Keratinocyte (primary cell): ENCODE measurements at regions not wholly inside any gene's neighbourhood (a gene's known extent, or its start where the extent isn't known, plus 50 kb on each side); places are given as distances from the start of the nearest gene placed in this dataset.

Experiments
- DNase-seq: peaks from one replicate; pipeline ENCODE4 v3.0.0-alpha.2; 2011; ENCODE audit warnings: low read depth, missing footprints, low spot score
- FAIRE-seq: peaks from 2 replicates; lab custom pipeline; 2011; peaks lifted over from hg19 to GRCh38; lab: Jason Lieb, UNC
- H2AFZ ChIP-seq: 2 replicates; pipeline ENCODE4 v1.6.0; 2012; ENCODE audit warnings: low read length, control low read depth, inconsistent platforms; ENCODE audit not compliant: control insufficient read depth
- H3K27ac ChIP-seq: 2 replicates; pipeline ENCODE4 v1.5.1; 2011; ENCODE audit warnings: low read length; ENCODE audit not compliant: control insufficient read depth, insufficient read depth
- H3K27me3 ChIP-seq: 3 replicates; pipeline ENCODE4 v1.6.0; 2011; ENCODE audit warnings: low read length; ENCODE audit not compliant: control insufficient read depth, insufficient read depth; ENCODE audit errors: extremely low read depth
- H3K36me3 ChIP-seq, 2 experiments: 2 replicates in 1 of 2; 3 replicates in 1 of 2; pipeline ENCODE4 v1.5.1; 2011; ENCODE audit warnings: low read length in 2 of 2, mild to moderate bottlenecking in 1 of 2; ENCODE audit not compliant: control insufficient read depth in 2 of 2, insufficient read depth in 2 of 2; ENCODE audit errors: extremely low read depth in 1 of 2
- H3K4me1 ChIP-seq: 3 replicates; pipeline ENCODE4 v1.5.1; 2011; ENCODE audit warnings: low read length; ENCODE audit not compliant: control insufficient read depth, insufficient read depth; ENCODE audit errors: extremely low read depth
- H3K4me2 ChIP-seq: 3 replicates; pipeline ENCODE4 v1.6.0; 2011; ENCODE audit warnings: low read depth, low read length; ENCODE audit not compliant: control insufficient read depth, insufficient read depth; ENCODE audit errors: extremely low read depth
- H3K4me3 ChIP-seq, 3 experiments: fragments of 200-600 bp in 1 of 3; sonication (generic) in 1 of 3; 2 replicates in 2 of 3; 3 replicates in 1 of 3; pipeline ENCODE4 v1.5.1; 2011 to 2016; ENCODE audit warnings: low read length in 3 of 3, mild to moderate bottlenecking in 3 of 3, control low read depth in 2 of 3, inconsistent platforms in 1 of 3, low read depth in 1 of 3, mixed read lengths in 1 of 3, mixed run types in 1 of 3, moderate library complexity in 1 of 3; ENCODE audit not compliant: control insufficient read depth in 2 of 3, insufficient read depth in 2 of 3; ENCODE audit errors: extremely low read depth in 1 of 3
- H3K79me2 ChIP-seq: 2 replicates; pipeline ENCODE4 v1.6.0; 2012; ENCODE audit warnings: low read length; ENCODE audit not compliant: control insufficient read depth, insufficient read depth
- H3K9ac ChIP-seq: 3 replicates; pipeline ENCODE4 v1.6.0; 2011; ENCODE audit warnings: low read length; ENCODE audit not compliant: control insufficient read depth, insufficient read depth; ENCODE audit errors: extremely low read depth
- H3K9me1 ChIP-seq: 3 replicates; pipeline ENCODE4 v1.6.0; 2011; ENCODE audit warnings: low read length; ENCODE audit not compliant: control insufficient read depth, insufficient read depth; ENCODE audit errors: extremely low read depth
- H3K9me3 ChIP-seq: 2 replicates; pipeline ENCODE4 v1.5.1; 2012; ENCODE audit warnings: low read depth, low read length; ENCODE audit not compliant: control insufficient read depth
- H4K20me1 ChIP-seq: 3 replicates; pipeline ENCODE4 v1.6.0; 2011; ENCODE audit warnings: low read length; ENCODE audit not compliant: control insufficient read depth, insufficient read depth; ENCODE audit errors: extremely low read depth
- CTCF ChIP-seq, 3 experiments: IDR thresholded peaks in 1 of 3; conservative IDR thresholded peaks in 1 of 3; optimal IDR thresholded peaks in 1 of 3; 2 replicates in 2 of 3; 3 replicates in 1 of 3; pipeline versions ENCODE3 to v1.5.1; 2011; ENCODE audit warnings: low read length in 3 of 3, mild to moderate bottlenecking in 3 of 3, moderate library complexity in 2 of 3, control low read depth in 1 of 3, inconsistent platforms in 1 of 3; ENCODE audit not compliant: insufficient read depth in 2 of 3; ENCODE audit errors: extremely low read depth in 1 of 3
- EZH2 ChIP-seq: IDR thresholded peaks from one replicate; pipeline ENCODE4 v1.6.1; 2012; ENCODE audit warnings: inconsistent platforms, mild to moderate bottlenecking, low read length, moderate library complexity
- dilution Hi-C: fragments of 300-500 bp; cut with MboI; formaldehyde crosslinking; loops from one replicate; pipeline ENCODE4 v1.7.0; 2020; ENCODE audit warnings: low sequenced_read_pairs; ENCODE audit not compliant: extremely low pct_ligation_motif_present

GRCh38 chr2:219958941-219959340 is 331.5 kb downstream of the SLC4A3 start:
- Histone ChIP-seq H3K4me3 (no peak overlapping the region), H3K9me1 (no peaks in the 10 kb centered on the region), H3K4me2 (no peak overlapping the region), H3K27me3 (no peaks in the 10 kb centered on the region), H3K79me2 (no peaks in the 10 kb centered on the region), H3K9ac (no peak overlapping the region), H3K36me3 (no peaks in the 10 kb centered on the region), H3K27ac (no peak overlapping the region), H3K4me1 (no peaks in the 10 kb centered on the region), H4K20me1 (no peaks in the 10 kb centered on the region), H2AFZ (no peak overlapping the region), H3K9me3 (no peaks in the 10 kb centered on the region)
- FAIRE-seq (no peak), DNase-seq (no peak)
- TF ChIP-seq CTCF (optimal IDR thresholded peaks at IDR 0.05 in 1 of 3, IDR thresholded peaks at IDR 0.05 in 1 of 3, conservative IDR thresholded peaks at IDR 0.05 in 1 of 3; ENCODE audit: extremely low read depth in 1 of 3, insufficient read depth in 2 of 3, low read length in 3 of 3) (no peak), EZH2 (no peak)
- dilution Hi-C loops, result no loop called here

- Histone ChIP-seq H2AFZ (no peak overlapping the region), H3K4me1 (no peaks in the 10 kb centered on the region), H3K27me3 (no peaks in the 10 kb centered on the region), H3K4me2 (no peak overlapping the region), H4K20me1 (no peaks in the 10 kb centered on the region), H3K36me3 (no peaks in the 10 kb centered on the region), H3K4me3 (no peak overlapping the region), H3K79me2 (no peaks in the 10 kb centered on the region), H3K9me3 (no peaks in the 10 kb centered on the region), H3K27ac (no peak overlapping the region), H3K9me1 (no peaks in the 10 kb centered on the region), H3K9ac (no peak overlapping the region)
- dilution Hi-C loops, result no loop called here
- FAIRE-seq, result no peak
- TF ChIP-seq EZH2 (no peak), CTCF (optimal IDR thresholded peaks at IDR 0.05 in 1 of 3, IDR thresholded peaks at IDR 0.05 in 1 of 3, conservative IDR thresholded peaks at IDR 0.05 in 1 of 3; ENCODE audit: extremely low read depth in 1 of 3, insufficient read depth in 2 of 3, low read length in 3 of 3) (no peak)
- DNase-seq, result no peak
Observed at GRCh38 chr2:219959471-219959870, 332.0 kb downstream of the SLC4A3 start.
